GM10266 (cell line): ENCODE measurements at regions not wholly inside any gene's neighbourhood (a gene's known extent, or its start where the extent isn't known, plus 50 kb on each side); places are given as distances from the start of the nearest gene placed in this dataset.

ENCODE experiments used
- DNase-seq: peaks from one replicate; pipeline ENCODE4 v3.0.0; 2012; ENCODE audit errors: extremely low spot score
- CTCF ChIP-seq: IDR thresholded peaks from 2 replicates; pipeline ENCODE4 v1.5.1; 2012; ENCODE audit warnings: mild to moderate bottlenecking, low read depth; ENCODE audit not compliant: control insufficient read depth, insufficient read depth; ENCODE audit errors: missing control alignments

GRCh38 chr4:159443975-159444374, 341.1 kb downstream of the RAPGEF2 start:
- no peak for DNase-seq
- TF ChIP-seq CTCF: no peak

GRCh38 chr4:159444678-159445077, 341.8 kb downstream of the RAPGEF2 start:
- DNase-seq: no peak
- peak; percentile 3 for TF ChIP-seq CTCF

- TF ChIP-seq CTCF: no peak
- DNase-seq: no peak
These were observed 342.8 kb downstream of the RAPGEF2 start for GRCh38 chr4:159445692-159446091.

DNA sequence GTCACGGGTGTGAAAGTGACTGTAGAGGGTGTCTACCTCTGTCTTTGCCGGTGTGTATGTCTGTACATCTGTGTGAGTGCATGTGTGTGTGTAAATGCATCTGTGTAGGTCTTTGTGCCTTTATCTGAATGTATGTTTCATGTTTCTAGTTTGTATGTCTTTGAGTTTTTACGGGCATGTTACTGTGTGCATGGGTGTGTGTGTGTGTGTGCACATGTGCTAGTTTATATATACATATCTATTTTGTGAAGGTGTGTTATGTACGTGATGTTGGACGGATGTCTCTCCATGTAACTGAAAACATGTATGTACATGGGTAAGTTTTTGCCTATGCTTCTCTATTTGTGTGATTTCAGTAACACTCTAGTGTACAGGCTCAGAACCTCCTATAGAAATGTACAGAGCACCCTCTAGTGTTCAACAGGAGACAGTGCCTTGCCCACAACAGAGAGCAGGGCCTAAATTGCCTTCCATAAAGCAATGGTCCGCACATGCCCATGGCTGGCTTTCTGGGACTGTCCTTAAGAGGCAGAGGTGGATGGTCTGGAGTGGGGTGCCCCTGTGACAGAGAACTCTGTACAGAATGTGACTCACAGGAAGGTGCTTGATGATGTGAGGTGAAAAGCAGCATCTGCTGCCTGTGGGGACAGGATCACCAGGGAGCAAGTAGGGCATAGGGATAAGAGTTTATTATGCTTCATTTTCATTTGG, 343.5 kb downstream of the RAPGEF2 start:
- peak; percentile 67 for DNase-seq
- TF ChIP-seq CTCF: peak; percentile 92

GRCh38 chr4:159447296-159447695, 344.4 kb downstream of the RAPGEF2 start:
- no peak for DNase-seq
- TF ChIP-seq CTCF: no peak

GRCh38 chr4:159451006-159451405, 348.1 kb downstream of the RAPGEF2 start:
- TF ChIP-seq CTCF: no peak
- DNase-seq: no peak

DNA sequence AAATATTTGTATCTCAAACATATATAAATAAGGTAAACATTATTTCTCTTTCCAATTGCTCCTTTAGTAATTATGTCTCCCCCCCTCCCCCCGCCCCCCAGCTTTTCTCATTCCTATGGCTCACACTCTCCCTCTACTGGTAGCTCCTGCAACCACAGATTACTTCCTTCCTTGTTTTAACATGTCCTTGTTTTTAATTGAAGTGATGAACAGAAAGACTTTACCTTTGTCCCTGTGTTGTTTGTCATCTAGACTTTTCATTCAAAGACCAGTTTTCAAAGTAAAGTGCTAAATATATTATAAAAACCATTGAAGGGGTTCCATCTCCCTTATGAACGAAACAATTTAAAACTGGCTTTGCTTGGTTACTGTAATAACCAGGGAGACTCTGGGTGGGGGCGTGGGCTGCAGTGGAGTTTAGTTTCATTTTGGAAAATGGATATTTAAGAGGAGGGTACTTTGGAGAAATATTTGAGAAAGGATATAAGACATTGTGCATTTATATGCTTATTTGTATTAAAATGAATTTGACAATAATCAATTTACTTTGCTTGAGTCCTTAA, 352.9 kb downstream of the RAPGEF2 start:
- peak; percentile 62 for TF ChIP-seq CTCF
- DNase-seq: peak; percentile 20
